ENCODE measurements at regions not wholly inside any gene's neighbourhood (a gene's known extent, or its start where the extent isn't known, plus 50 kb on each side); places are given as distances from the start of the nearest gene placed in this dataset.

- no peak for DNase-seq (ENCODE audit: low read depth in 2 of 2)
Measured at GRCh38 chr14:55936691-55937090, 181.5 kb upstream of the PELI2 start.

GRCh38 chr14:55938249-55938791, 179.9 kb upstream of the PELI2 start:
- DNase-seq (ENCODE audit: low read depth in 2 of 2): no peak

- DNase-seq (ENCODE audit: low read depth in 2 of 2): no peak
Measured at GRCh38 chr14:55942076-55942654, 176.0 kb upstream of the PELI2 start.

- DNase-seq (ENCODE audit: low read depth in 2 of 2): no peak
Measured at GRCh38 chr14:55942826-55943225, 175.4 kb upstream of the PELI2 start.

- no peak for DNase-seq (ENCODE audit: low read depth in 2 of 2)
Measured at GRCh38 chr14:55944757-55945156, 173.5 kb upstream of the PELI2 start.

- no peak for DNase-seq (ENCODE audit: low read depth in 2 of 2)
Measured at GRCh38 chr14:55946231-55946630, 172.0 kb upstream of the PELI2 start.

- no peak for DNase-seq (ENCODE audit: low read depth in 2 of 2)
Measured at GRCh38 chr14:55948399-55948798, 169.8 kb upstream of the PELI2 start.

- DNase-seq (ENCODE audit: low read depth in 2 of 2): no peak
Measured at GRCh38 chr14:55949708-55950107, 168.5 kb upstream of the PELI2 start.

GRCh38 chr14:55950135-55950534, 168.1 kb upstream of the PELI2 start:
- DNase-seq (ENCODE audit: low read depth in 2 of 2): no peak

GRCh38 chr14:55951341-55952206, 166.6 kb upstream of the PELI2 start:
- DNase-seq (ENCODE audit: low read depth in 2 of 2): no peak

GRCh38 chr14:55954108-55954507, 164.1 kb upstream of the PELI2 start:
- no peak for DNase-seq (ENCODE audit: low read depth in 2 of 2)

GRCh38 chr14:55955175-55955574, 163.0 kb upstream of the PELI2 start:
- no peak for DNase-seq (ENCODE audit: low read depth in 2 of 2)

GRCh38 chr14:55957950-55958349, 160.3 kb upstream of the PELI2 start:
- DNase-seq (ENCODE audit: low read depth in 2 of 2): no peak

- DNase-seq (ENCODE audit: low read depth in 2 of 2): no peak
Measured at GRCh38 chr14:55963295-55963694, 154.9 kb upstream of the PELI2 start.

GRCh38 chr14:55964091-55964490, 154.1 kb upstream of the PELI2 start:
- no peak for DNase-seq (ENCODE audit: low read depth in 2 of 2)

- DNase-seq (ENCODE audit: low read depth in 2 of 2): no peak
Measured at GRCh38 chr14:55964821-55965220, 153.4 kb upstream of the PELI2 start.

- DNase-seq (ENCODE audit: low read depth in 2 of 2): no peak
Measured at GRCh38 chr14:55965851-55966250, 152.4 kb upstream of the PELI2 start.

- no peak for DNase-seq (ENCODE audit: low read depth in 2 of 2)
Measured at GRCh38 chr14:55968741-55969140, 149.5 kb upstream of the PELI2 start.

GRCh38 chr14:55973285-55973800, 144.9 kb upstream of the PELI2 start:
- no peak for DNase-seq (ENCODE audit: low read depth in 2 of 2)

- DNase-seq (ENCODE audit: low read depth in 2 of 2): no peak
Measured at GRCh38 chr14:55973911-55974630, 144.1 kb upstream of the PELI2 start.

GRCh38 chr14:55975281-55975910, 142.8 kb upstream of the PELI2 start:
- no peak for DNase-seq (ENCODE audit: low read depth in 2 of 2)

- no peak for DNase-seq (ENCODE audit: low read depth in 2 of 2)
Measured at GRCh38 chr14:55976219-55976618, 142.0 kb upstream of the PELI2 start.
